ENCODE measurements at regions not wholly inside any gene's neighbourhood (a gene's known extent, or its start where the extent isn't known, plus 50 kb on each side); places are given as distances from the start of the nearest gene placed in this dataset.

DNA sequence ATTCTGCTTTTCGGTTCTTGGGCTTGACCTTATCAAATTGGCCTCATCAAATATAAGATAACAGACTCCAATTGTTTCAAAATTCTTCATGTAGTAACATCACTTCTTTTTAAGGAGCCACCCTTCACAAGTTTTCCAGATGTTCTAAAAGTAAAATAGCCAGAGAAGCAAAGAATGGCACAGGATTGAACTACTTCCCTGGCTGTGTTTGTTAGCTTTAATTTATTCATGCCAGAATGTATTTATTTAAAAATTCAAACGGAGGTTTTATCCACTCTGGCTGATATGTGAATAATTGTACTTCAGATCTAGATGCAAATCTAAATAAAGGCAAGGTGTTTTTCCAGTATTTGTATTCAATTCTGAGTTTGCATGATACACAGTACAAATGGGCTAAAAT, 581.3 kb upstream of the TENM3 start:
- intact Hi-C loops (cut with micrococcal nuclease; ENCODE audit: unreplicated experiment): no loop called here
- no peak for DNase-seq (ENCODE audit: low spot score)

DNA sequence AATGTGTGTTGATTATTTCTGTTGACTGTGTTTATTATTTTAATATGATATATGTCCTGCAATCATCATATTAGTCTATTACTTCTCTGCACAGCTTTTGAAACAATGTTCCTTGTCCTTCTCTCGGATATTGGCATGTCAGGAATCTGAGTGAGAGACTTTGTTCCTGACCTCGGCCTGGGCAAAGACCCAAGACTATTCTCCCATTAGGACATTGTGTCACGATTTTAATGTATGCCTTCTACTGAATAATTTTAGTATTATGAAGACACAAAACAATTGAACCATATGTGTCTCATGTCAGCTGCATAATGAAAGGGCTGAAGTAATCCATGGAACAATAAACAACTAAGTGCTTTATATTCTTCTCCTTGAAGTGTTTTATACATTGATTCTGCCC, 580.8 kb upstream of the TENM3 start:
- Histone ChIP-seq H3K27me3 (replicated peaks; ENCODE audit: insufficient read depth, low read depth, low read length, poor library complexity) (peaks cover 92% of the 10 kb centered on the region), H3K9me3 (ENCODE audit: low read depth, low read length, poor library complexity, severe bottlenecking) (no peaks in the 10 kb centered on the region), H3K36me3 (ENCODE audit: insufficient read depth, low read length, poor library complexity, severe bottlenecking) (no peaks in the 10 kb centered on the region), H3K4me1 (ENCODE audit: insufficient read depth, low read length, poor library complexity, severe bottlenecking) (no peaks in the 10 kb centered on the region), H3K27ac (ENCODE audit: low read depth, low read length, poor library complexity, severe bottlenecking) (no peak overlapping the region), H3K4me3 (ENCODE audit: low read depth, low read length, poor library complexity, severe bottlenecking) (no peak overlapping the region)
- TF ChIP-seq, protein P1, sequence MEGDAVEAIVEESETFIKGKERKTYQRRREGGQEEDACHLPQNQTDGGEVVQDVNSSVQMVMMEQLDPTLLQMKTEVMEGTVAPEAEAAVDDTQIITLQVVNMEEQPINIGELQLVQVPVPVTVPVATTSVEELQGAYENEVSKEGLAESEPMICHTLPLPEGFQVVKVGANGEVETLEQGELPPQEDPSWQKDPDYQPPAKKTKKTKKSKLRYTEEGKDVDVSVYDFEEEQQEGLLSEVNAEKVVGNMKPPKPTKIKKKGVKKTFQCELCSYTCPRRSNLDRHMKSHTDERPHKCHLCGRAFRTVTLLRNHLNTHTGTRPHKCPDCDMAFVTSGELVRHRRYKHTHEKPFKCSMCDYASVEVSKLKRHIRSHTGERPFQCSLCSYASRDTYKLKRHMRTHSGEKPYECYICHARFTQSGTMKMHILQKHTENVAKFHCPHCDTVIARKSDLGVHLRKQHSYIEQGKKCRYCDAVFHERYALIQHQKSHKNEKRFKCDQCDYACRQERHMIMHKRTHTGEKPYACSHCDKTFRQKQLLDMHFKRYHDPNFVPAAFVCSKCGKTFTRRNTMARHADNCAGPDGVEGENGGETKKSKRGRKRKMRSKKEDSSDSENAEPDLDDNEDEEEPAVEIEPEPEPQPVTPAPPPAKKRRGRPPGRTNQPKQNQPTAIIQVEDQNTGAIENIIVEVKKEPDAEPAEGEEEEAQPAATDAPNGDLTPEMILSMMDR (conservative IDR thresholded peaks at IDR 0.05; ENCODE audit: low read depth, low read length): no peak
- no peak for TF ChIP-seq EZH2 (IDR thresholded peaks at IDR 0.05; ENCODE audit: borderline replicate concordance, low read depth, low read length, poor library complexity, severe bottlenecking)
- CTCF ChIA-PET: no interaction called here
- BruUV-seq (replicated peaks): no TSS peak
- POLR2A ChIA-PET (ENCODE audit: low non-redundant PET): no interaction called here
- intact Hi-C loops (cut with micrococcal nuclease; ENCODE audit: unreplicated experiment): no loop called here
- DNase-seq (ENCODE audit: low spot score): no peak

More for the DNA sequence above, 581.3 kb upstream of the TENM3 start:
- TF ChIP-seq, protein P1 (conservative IDR thresholded peaks at IDR 0.05; ENCODE audit: low read depth, low read length): no peak
- no peak for TF ChIP-seq EZH2 (IDR thresholded peaks at IDR 0.05; ENCODE audit: borderline replicate concordance, low read depth, low read length, poor library complexity, severe bottlenecking)
- Histone ChIP-seq H3K36me3 (ENCODE audit: insufficient read depth, low read length, poor library complexity, severe bottlenecking) (no peaks in the 10 kb centered on the region), H3K4me3 (ENCODE audit: low read depth, low read length, poor library complexity, severe bottlenecking) (no peak overlapping the region), H3K27me3 (replicated peaks; ENCODE audit: insufficient read depth, low read depth, low read length, poor library complexity) (peaks cover 87% of the 10 kb centered on the region), H3K27ac (ENCODE audit: low read depth, low read length, poor library complexity, severe bottlenecking) (no peak overlapping the region), H3K4me1 (ENCODE audit: insufficient read depth, low read length, poor library complexity, severe bottlenecking) (no peaks in the 10 kb centered on the region), H3K9me3 (ENCODE audit: low read depth, low read length, poor library complexity, severe bottlenecking) (no peaks in the 10 kb centered on the region)
- POLR2A ChIA-PET (ENCODE audit: low non-redundant PET): no interaction called here
- CTCF ChIA-PET: no interaction called here
- no TSS peak for BruUV-seq (replicated peaks)

DNA sequence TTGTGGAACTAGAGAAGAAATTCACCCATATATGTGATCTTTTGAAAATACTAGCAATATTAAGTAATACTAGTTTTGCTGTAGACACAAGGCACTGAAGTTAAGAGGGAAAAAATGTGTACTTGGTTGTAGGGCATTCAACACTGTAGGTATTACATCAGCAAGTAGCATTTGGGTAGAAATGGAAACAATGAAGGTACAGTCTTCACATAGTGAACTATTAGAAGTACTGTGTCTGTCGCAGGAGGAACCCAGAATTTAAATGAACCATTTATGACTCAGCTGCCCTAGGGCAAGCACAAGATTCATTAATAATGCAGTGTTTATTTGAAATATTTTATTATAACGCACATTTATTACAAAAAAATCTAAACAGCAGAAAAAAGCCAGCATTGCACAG, 572.7 kb upstream of the TENM3 start:
- no peaks in the 10 kb centered on the region for H3K9me3 ChIP-seq (ENCODE audit: low read depth, low read length, poor library complexity, severe bottlenecking)
- BruUV-seq (replicated peaks): no TSS peak
- no peak overlapping the region for H3K27ac ChIP-seq (ENCODE audit: low read depth, low read length, poor library complexity, severe bottlenecking)
- intact Hi-C loops (cut with micrococcal nuclease; ENCODE audit: unreplicated experiment): no loop called here
- no peaks in the 10 kb centered on the region for H3K4me1 ChIP-seq (ENCODE audit: insufficient read depth, low read length, poor library complexity, severe bottlenecking)
- DNase-seq (ENCODE audit: low spot score): no peak
- ChIA-PET POLR2A (ENCODE audit: low non-redundant PET) (no interaction called here), CTCF (no interaction called here)
- TF ChIP-seq, protein P1 (conservative IDR thresholded peaks at IDR 0.05; ENCODE audit: low read depth, low read length): no peak
- TF ChIP-seq EZH2 (IDR thresholded peaks at IDR 0.05; ENCODE audit: borderline replicate concordance, low read depth, low read length, poor library complexity, severe bottlenecking): no peak
- peaks cover 65% of the 10 kb centered on the region for H3K27me3 ChIP-seq (replicated peaks; ENCODE audit: insufficient read depth, low read depth, low read length, poor library complexity)
- no peak overlapping the region for H3K4me3 ChIP-seq (ENCODE audit: low read depth, low read length, poor library complexity, severe bottlenecking)
- H3K36me3 ChIP-seq (ENCODE audit: insufficient read depth, low read length, poor library complexity, severe bottlenecking): no peaks in the 10 kb centered on the region
